ENCODE measurements at regions not wholly inside any gene's neighbourhood (a gene's known extent, or its start where the extent isn't known, plus 50 kb on each side); places are given as distances from the start of the nearest gene placed in this dataset.

DNA sequence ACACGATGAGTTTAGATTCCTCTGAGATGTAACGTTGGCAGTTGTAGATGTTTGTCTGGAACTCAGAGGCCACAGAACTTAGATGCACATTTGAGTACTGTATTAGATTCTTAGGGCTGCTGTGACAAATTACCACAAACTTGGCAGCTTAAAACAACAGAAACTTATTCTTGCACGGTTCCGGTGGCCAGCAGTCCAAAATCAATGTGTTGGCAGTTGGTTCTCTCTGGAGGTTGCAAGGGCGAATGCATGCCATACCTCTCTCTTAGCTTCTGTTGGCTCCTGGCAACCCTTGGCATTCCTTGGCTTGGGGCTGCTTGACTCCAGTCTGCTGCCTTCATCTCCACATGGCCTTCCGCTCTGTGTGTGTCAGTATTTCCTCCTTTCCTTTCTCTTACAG, 118.9 kb downstream of the C12orf75 start:
- DNase-seq, result no peak
- Histone ChIP-seq H3K23ac (ENCODE audit: low read length in 2 of 2) (no peak overlapping the region), H3K14ac (ENCODE audit: low read length in 2 of 2) (no peak overlapping the region), H3K4ac (ENCODE audit: low read depth in 1 of 2, low read length in 2 of 2) (no peak overlapping the region), H3K9me3 (ENCODE audit: control insufficient read depth, low read length) (no peaks in the 10 kb centered on the region), H2BK120ac (ENCODE audit: low read depth, low read length) (no peak overlapping the region), H3K18ac (ENCODE audit: low read depth in 1 of 2, low read length in 2 of 2) (no peak overlapping the region), H2AFZ (ENCODE audit: low read depth, low read length) (no peak overlapping the region), H3K27me3 (ENCODE audit: control insufficient read depth in 1 of 2, insufficient read depth in 1 of 2, low read length in 2 of 2) (peaks cover 0 to 21% of the 10 kb centered on the region in 2 experiments), H2BK15ac (ENCODE audit: low read depth, poor library complexity, severe bottlenecking) (no peak overlapping the region), H4K8ac (ENCODE audit: low read length) (no peak overlapping the region), H3K4me2 (ENCODE audit: low read length, poor library complexity, severe bottlenecking) (no peak overlapping the region), H3K9ac (ENCODE audit: low read length) (no peak overlapping the region), H3K36me3 (ENCODE audit: control insufficient read depth in 1 of 2, insufficient read depth in 2 of 2, low read depth in 1 of 2, low read length in 2 of 2) (no peaks in the 10 kb centered on the region), H4K91ac (ENCODE audit: low read length) (no peak overlapping the region), H3K27ac (ENCODE audit: low read length, poor library complexity, severe bottlenecking) (no peak overlapping the region), H3K4me3 (ENCODE audit: insufficient read depth in 1 of 2, low read depth in 1 of 2, low read length in 2 of 2) (no peak overlapping the region), H2AK5ac (ENCODE audit: low read length, severe bottlenecking) (peak overlapping the region; percentile 17), H3K4me1 (ENCODE audit: control insufficient read depth, insufficient read depth, low read depth, low read length) (peaks cover 2% of the 10 kb centered on the region), H2BK12ac (ENCODE audit: low read length in 2 of 2) (no peak overlapping the region), H3K79me1 (replicated peaks; ENCODE audit: low read length, poor library complexity, severe bottlenecking) (no peaks in the 10 kb centered on the region), H2BK5ac (ENCODE audit: low read depth, low read length, poor library complexity, severe bottlenecking) (no peak overlapping the region)
- WGBS, result 98% methylated on average over 6 of the region's 6 CpGs

- Histone ChIP-seq H3K4ac (ENCODE audit: low read depth in 1 of 2, low read length in 2 of 2) (no peak overlapping the region), H3K23ac (ENCODE audit: low read length in 2 of 2) (no peak overlapping the region), H2BK5ac (ENCODE audit: low read depth, low read length, poor library complexity, severe bottlenecking) (no peak overlapping the region), H3K79me1 (replicated peaks; ENCODE audit: low read length, poor library complexity, severe bottlenecking) (no peaks in the 10 kb centered on the region), H4K91ac (ENCODE audit: low read length) (no peak overlapping the region), H3K9ac (ENCODE audit: low read length) (no peak overlapping the region), H3K18ac (ENCODE audit: low read depth in 1 of 2, low read length in 2 of 2) (no peak overlapping the region), H3K14ac (ENCODE audit: low read length in 2 of 2) (no peak overlapping the region), H2BK120ac (ENCODE audit: low read depth, low read length) (no peak overlapping the region), H3K36me3 (ENCODE audit: control insufficient read depth in 1 of 2, insufficient read depth in 2 of 2, low read depth in 1 of 2, low read length in 2 of 2) (no peaks in the 10 kb centered on the region), H3K4me3 (ENCODE audit: insufficient read depth in 1 of 2, low read depth in 1 of 2, low read length in 2 of 2) (peak overlapping the region in 1 of 2 experiments; percentile 23), H3K4me1 (ENCODE audit: control insufficient read depth, insufficient read depth, low read depth, low read length) (peaks cover 2% of the 10 kb centered on the region), H2BK12ac (ENCODE audit: low read length in 2 of 2) (no peak overlapping the region), H2AFZ (ENCODE audit: low read depth, low read length) (no peak overlapping the region), H4K8ac (ENCODE audit: low read length) (no peak overlapping the region), H3K27me3 (ENCODE audit: control insufficient read depth in 1 of 2, insufficient read depth in 1 of 2, low read length in 2 of 2) (peaks cover 0 to 21% of the 10 kb centered on the region in 2 experiments), H2BK15ac (ENCODE audit: low read depth, poor library complexity, severe bottlenecking) (no peak overlapping the region), H3K27ac (ENCODE audit: low read length, poor library complexity, severe bottlenecking) (peak overlapping the region; percentile 15), H3K4me2 (ENCODE audit: low read length, poor library complexity, severe bottlenecking) (no peak overlapping the region), H3K9me3 (ENCODE audit: control insufficient read depth, low read length) (no peaks in the 10 kb centered on the region), H2AK5ac (ENCODE audit: low read length, severe bottlenecking) (no peak overlapping the region)
- peak; percentile 44 for DNase-seq
- WGBS, result 51% methylated on average over 3 of the region's 3 CpGs
Observed at GRCh38 chr12:105451211-105451610, 120.7 kb downstream of the C12orf75 start.

- Histone ChIP-seq H3K4ac (ENCODE audit: low read depth in 1 of 2, low read length in 2 of 2) (no peak overlapping the region), H2BK15ac (ENCODE audit: low read depth, poor library complexity, severe bottlenecking) (no peak overlapping the region), H2BK120ac (ENCODE audit: low read depth, low read length) (no peak overlapping the region), H4K8ac (ENCODE audit: low read length) (no peak overlapping the region), H3K18ac (ENCODE audit: low read depth in 1 of 2, low read length in 2 of 2) (no peak overlapping the region), H3K36me3 (ENCODE audit: control insufficient read depth in 1 of 2, insufficient read depth in 2 of 2, low read depth in 1 of 2, low read length in 2 of 2) (no peaks in the 10 kb centered on the region), H2BK12ac (ENCODE audit: low read length in 2 of 2) (no peak overlapping the region), H2AK5ac (ENCODE audit: low read length, severe bottlenecking) (peak overlapping the region; percentile 21), H3K14ac (ENCODE audit: low read length in 2 of 2) (no peak overlapping the region), H3K27ac (ENCODE audit: low read length, poor library complexity, severe bottlenecking) (no peak overlapping the region), H4K91ac (ENCODE audit: low read length) (no peak overlapping the region), H2AFZ (ENCODE audit: low read depth, low read length) (no peak overlapping the region), H3K4me2 (ENCODE audit: low read length, poor library complexity, severe bottlenecking) (no peak overlapping the region), H3K23ac (ENCODE audit: low read length in 2 of 2) (no peak overlapping the region), H3K9ac (ENCODE audit: low read length) (no peak overlapping the region), H3K9me3 (ENCODE audit: control insufficient read depth, low read length) (no peaks in the 10 kb centered on the region), H2BK5ac (ENCODE audit: low read depth, low read length, poor library complexity, severe bottlenecking) (no peak overlapping the region), H3K4me1 (ENCODE audit: control insufficient read depth, insufficient read depth, low read depth, low read length) (peaks cover 2% of the 10 kb centered on the region), H3K79me1 (replicated peaks; ENCODE audit: low read length, poor library complexity, severe bottlenecking) (no peaks in the 10 kb centered on the region), H3K4me3 (ENCODE audit: insufficient read depth in 1 of 2, low read depth in 1 of 2, low read length in 2 of 2) (no peak overlapping the region), H3K27me3 (ENCODE audit: control insufficient read depth in 1 of 2, insufficient read depth in 1 of 2, low read length in 2 of 2) (peaks cover 0 to 21% of the 10 kb centered on the region in 2 experiments)
- no peak for DNase-seq
- 57% methylated on average over 4 of the region's 4 CpGs for WGBS
Observed at GRCh38 chr12:105451798-105452197, 121.3 kb downstream of the C12orf75 start.

GRCh38 chr12:105453316-105453715, 122.8 kb downstream of the C12orf75 start:
- no peak overlapping the region for H2AFZ ChIP-seq (ENCODE audit: low read depth, low read length)
- no peak overlapping the region for H3K18ac ChIP-seq (ENCODE audit: low read depth in 1 of 2, low read length in 2 of 2)
- no peaks in the 10 kb centered on the region for H3K36me3 ChIP-seq (ENCODE audit: control insufficient read depth in 1 of 2, insufficient read depth in 2 of 2, low read depth in 1 of 2, low read length in 2 of 2)
- peaks cover 0 to 13% of the 10 kb centered on the region in 2 experiments for H3K27me3 ChIP-seq (ENCODE audit: control insufficient read depth in 1 of 2, insufficient read depth in 1 of 2, low read length in 2 of 2)
- no peak overlapping the region for H3K9ac ChIP-seq (ENCODE audit: low read length)
- H3K4me2 ChIP-seq (ENCODE audit: low read length, poor library complexity, severe bottlenecking), result no peak overlapping the region
- no peaks in the 10 kb centered on the region for H3K79me1 ChIP-seq (replicated peaks; ENCODE audit: low read length, poor library complexity, severe bottlenecking)
- H3K27ac ChIP-seq (ENCODE audit: low read length, poor library complexity, severe bottlenecking), result no peak overlapping the region
- no peak overlapping the region for H2AK5ac ChIP-seq (ENCODE audit: low read length, severe bottlenecking)
- 77% methylated on average over 1 of the region's 1 CpG for WGBS
- no peak overlapping the region for H3K14ac ChIP-seq (ENCODE audit: low read length in 2 of 2)
- H3K4me1 ChIP-seq (ENCODE audit: control insufficient read depth, insufficient read depth, low read depth, low read length), result peaks cover 2% of the 10 kb centered on the region
- no peak for DNase-seq
- H4K8ac ChIP-seq (ENCODE audit: low read length), result no peak overlapping the region
- peaks cover under 1% of the 10 kb centered on the region for H3K9me3 ChIP-seq (ENCODE audit: control insufficient read depth, low read length)
- no peak overlapping the region for H3K4ac ChIP-seq (ENCODE audit: low read depth in 1 of 2, low read length in 2 of 2)
- no peak overlapping the region for H3K4me3 ChIP-seq (ENCODE audit: insufficient read depth in 1 of 2, low read depth in 1 of 2, low read length in 2 of 2)
- no peak overlapping the region for H3K23ac ChIP-seq (ENCODE audit: low read length in 2 of 2)
- no peak overlapping the region for H2BK12ac ChIP-seq (ENCODE audit: low read length in 2 of 2)
- no peak overlapping the region for H4K91ac ChIP-seq (ENCODE audit: low read length)
- H2BK120ac ChIP-seq (ENCODE audit: low read depth, low read length), result no peak overlapping the region
- H2BK15ac ChIP-seq (ENCODE audit: low read depth, poor library complexity, severe bottlenecking), result no peak overlapping the region
- H2BK5ac ChIP-seq (ENCODE audit: low read depth, low read length, poor library complexity, severe bottlenecking), result no peak overlapping the region

Measured in mesenchymal stem cell (in vitro differentiated cells and primary cell).